ENCODE measurements at regions not wholly inside any gene's neighbourhood (a gene's known extent, or its start where the extent isn't known, plus 50 kb on each side); places are given as distances from the start of the nearest gene placed in this dataset.

GRCh38 chrX:87727620-87728019, 210.0 kb downstream of the KLHL4 start:
- DNase-seq, result no peak

GRCh38 chrX:87728024-87728423, 210.4 kb downstream of the KLHL4 start:
- DNase-seq, result no peak

GRCh38 chrX:87728459-87728858, 210.9 kb downstream of the KLHL4 start:
- no peak for DNase-seq

DNA sequence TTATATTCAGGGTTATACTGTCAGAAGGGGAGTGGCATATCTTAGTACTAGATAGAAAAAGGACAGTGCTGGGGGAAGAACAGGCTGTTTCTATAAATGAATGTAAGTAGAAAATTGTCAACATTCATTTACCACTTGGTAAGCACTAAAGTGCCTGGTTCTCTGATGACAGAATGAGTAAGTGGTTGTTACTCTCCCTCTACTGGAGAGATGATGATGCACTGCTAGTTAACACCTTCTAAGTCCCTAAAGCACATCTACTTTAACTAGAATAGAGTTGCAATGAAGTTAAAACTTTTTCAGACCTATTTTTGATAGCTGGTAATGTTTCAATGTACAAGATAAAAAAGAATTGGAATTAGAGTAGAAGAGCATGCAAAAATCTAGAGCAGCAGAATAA, 214.5 kb downstream of the KLHL4 start:
- DNase-seq, result no peak

DNA sequence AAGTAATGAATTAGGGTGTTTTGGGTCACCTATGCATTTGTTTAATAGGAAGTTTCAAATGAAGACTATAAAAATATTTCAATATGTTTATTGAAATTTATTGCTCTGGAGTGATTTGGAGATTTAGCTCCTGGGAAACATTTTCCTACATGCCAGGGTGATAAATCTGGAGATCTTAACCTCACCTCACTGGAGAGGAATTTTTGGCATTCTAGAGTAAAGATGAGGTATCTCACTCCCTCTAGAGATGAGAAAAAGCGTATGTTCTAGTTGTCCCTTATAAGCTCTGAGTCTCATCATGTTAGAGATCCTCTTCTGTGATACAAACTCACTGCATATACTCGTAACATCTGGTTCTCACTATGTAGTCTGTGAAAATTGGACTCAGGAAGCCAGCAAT, 219.0 kb downstream of the KLHL4 start:
- DNase-seq, result no peak

- DNase-seq, result no peak
Measured at GRCh38 chrX:87744391-87744790, 226.8 kb downstream of the KLHL4 start.

GRCh38 chrX:87755493-87755892, 237.9 kb downstream of the KLHL4 start:
- DNase-seq, result no peak

DNA sequence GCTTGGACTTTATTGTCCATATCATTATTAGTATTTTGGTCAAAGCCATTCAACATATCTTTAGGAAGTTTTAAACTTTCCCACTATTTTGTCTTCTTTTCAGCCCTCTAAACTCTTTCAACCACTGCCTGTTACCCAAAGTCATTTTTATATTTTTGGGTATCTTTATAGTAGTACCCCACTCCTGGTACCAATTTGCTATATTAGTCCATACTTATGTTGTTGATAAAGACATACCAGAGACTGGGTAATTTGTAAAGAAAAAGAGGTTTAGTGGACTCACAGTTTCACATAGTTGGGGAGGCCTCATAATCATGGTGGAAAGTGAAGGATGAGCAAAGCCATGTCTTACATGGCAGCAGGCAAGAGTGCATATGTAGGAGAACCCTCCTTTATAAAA, 271.4 kb downstream of the KLHL4 start:
- no peak for DNase-seq

GRCh38 chrX:87798039-87798438, 280.4 kb downstream of the KLHL4 start:
- no peak for DNase-seq

DNA sequence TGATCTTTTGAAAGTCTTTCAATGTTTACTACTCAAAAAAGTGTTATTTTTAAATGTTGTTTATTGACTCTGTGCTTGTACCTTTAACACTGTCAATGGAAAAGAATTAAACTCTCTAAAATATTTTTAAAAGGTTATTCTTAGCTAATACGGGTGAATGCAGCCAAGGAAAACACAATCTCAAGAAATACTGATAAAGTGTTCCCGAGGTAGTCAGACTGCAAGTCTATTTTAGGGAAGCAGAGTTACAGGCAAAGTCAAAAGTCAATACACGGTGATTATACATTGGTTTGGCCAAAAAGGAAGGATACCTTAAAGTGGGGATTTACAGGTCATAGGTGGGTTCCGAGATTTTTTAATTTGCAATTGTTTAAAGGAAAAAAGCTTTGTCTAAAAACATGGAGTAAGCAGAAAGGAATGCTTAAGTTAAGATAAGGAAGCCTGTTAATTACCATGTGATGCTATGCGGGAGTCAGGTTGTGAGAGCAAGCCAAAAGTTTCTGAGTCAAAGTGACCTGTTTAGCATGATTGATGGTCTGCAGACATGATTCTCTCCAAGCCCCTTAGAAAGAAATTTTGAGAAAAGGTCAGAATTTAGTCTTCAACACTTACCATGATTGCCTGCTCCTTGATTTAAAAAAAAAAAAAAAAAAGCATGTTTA, 288.4 kb downstream of the KLHL4 start:
- DNase-seq, result no peak

DNA sequence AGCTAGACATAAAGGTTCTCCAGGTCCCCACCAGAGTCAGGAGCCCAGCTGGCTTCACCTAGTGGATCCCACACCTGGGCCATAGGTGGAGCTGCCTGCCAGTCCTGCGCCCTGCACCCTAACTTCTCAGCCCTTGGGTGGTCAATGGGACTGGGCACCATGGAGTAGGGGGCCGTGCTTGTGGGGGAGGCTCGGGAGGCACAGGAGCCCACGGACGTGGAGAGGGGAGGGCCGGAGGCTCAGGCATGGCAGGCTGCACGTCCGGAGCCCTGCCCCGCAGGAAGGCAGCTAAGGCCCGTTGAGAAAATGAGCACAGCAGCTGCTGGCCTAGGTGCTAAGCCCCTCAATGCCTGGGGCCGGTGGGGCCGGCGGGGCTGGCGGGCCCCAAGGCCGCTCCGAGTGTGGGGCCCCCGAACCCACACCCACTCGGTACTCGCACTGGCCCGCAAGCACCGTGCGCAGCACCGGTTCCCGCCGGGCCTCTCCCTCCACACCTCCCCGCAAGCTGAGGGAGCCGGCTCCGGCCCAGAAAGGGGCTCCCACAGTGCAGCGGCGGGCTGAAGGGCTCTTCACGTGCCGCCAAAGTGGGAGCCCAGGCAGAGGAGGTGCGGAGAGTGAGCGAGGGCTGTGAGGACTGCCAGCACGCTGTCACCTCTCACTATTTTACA, 291.1 kb downstream of the KLHL4 start:
- DNase-seq, result no peak

DNA sequence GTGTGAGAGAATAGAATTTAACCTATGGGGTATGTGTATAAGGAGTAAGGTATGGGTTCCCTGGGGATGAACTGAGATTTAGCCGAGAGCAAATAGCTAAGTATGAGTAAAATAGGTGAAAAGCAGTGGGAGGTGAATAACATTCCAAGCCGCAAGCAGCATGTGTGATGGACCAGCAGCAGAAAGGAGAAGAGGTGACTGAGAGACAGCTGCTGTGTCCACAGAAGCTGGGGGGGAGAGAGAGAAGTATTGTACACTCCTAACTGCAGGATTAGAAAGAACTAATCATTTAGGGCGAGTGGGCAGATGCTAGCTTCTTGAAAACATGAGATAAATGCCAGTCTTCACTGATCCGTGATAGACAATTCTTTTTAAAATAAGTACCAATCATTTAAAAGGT, 296.0 kb downstream of the KLHL4 start:
- DNase-seq, result no peak

GRCh38 chrX:87846956-87847355, 329.4 kb downstream of the KLHL4 start:
- DNase-seq, result no peak

- no peak for DNase-seq
Measured at GRCh38 chrX:87873347-87873941, 355.8 kb downstream of the KLHL4 start.

GRCh38 chrX:87874043-87874442, 356.4 kb downstream of the KLHL4 start:
- no peak for DNase-seq

DNA sequence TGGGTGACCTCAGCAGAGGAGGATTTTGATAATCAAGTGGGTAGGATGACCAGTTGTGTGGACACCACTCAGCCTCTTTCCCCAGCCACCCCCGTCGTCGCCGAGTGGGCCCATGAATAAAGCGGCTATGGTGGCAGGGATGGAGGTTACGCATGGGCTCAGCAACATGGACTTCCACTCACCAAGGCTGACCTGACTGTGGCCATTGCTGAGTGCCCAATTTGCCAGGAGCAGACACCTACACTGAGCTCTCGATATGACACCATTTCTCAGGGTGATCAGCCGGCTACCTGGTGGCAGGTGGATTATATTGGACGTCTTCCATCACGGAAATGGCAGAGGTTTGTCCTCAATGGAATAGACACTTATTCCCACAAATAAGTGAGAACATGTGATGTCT, 361.3 kb downstream of the KLHL4 start:
- DNase-seq, result no peak

GRCh38 chrX:87890437-87890836, 372.8 kb downstream of the KLHL4 start:
- no peak for DNase-seq

DNA sequence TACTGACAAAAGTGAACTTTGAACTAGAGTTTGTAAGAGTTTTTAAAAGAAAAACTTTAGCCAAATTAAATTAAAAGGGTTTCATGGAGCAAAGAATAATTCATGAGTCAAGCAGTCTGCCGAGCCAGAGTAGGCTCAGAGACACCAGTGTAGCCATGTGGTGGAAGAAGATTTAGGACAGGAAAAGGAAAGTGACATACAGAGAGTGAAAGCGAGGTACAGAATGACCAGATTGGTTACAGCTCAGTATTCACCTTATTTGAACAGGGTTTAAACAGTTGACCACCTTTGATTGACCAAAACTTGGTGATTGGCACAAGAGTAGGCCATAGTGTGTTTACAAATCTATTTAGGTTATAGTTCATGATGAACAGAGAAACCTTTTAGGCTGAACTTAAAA, 377.8 kb downstream of the KLHL4 start:
- DNase-seq, result no peak

DNA sequence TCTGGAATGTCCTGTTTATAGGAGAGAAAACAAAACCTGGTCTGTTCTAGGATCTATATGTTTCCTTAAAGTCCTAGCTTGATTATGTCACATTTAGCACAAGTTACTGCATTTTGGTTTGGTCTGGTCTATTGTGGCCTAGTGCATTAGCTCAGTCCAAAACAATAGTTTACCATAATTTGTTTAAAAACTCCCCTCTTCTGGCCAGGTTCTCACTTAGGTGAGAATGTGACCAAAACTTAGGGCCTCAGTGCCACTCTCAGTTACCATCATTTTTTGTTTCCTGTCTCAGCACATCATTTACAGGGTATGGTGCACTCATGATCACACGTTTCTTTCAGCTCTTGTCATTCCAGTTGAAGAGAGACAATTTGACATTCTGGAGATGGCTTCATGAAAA, 378.5 kb downstream of the KLHL4 start:
- DNase-seq, result no peak

GRCh38 chrX:87900320-87900908, 382.8 kb downstream of the KLHL4 start:
- peak; percentile 44 for DNase-seq

- no peak for DNase-seq
Measured at GRCh38 chrX:87901060-87901459, 383.5 kb downstream of the KLHL4 start.

DNA sequence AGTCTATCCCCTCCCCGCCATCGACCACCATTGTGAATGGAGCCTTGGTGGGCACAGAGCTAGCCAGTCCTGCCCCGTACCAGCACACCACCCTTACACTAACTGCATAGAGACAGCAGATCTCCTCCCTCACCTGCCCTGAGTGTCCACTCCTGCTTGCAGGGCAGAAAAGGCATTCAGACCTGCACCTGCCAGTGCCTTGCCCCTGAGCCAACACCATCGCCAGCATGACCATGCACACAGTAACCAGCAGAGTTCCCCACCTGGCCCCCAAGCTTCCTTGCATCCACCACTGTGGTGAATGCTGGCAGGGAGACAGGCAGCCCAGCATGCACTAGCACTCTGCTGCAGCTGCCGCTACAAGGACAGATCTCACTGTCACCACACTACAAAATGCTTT, 397.1 kb downstream of the KLHL4 start:
- DNase-seq, result no peak

DNA sequence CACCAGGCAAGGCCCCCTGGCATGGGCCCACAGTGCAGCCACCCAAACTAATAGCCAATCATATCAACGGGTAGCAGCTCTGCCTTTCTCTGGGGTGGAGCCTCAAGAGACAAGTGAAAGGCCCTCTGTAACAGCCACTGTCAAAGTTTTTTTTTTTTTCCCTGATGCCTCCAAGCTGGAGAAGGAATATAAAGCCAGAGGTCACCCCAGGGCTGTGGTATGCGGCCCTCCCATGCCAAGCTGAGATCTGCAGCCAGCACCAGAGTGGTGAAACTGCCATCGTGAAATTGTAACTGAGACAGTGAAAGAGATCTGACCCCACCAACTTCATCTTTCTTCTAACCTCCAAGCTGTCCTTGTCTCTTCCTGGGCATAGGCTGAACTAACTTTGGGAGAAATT, 407.0 kb downstream of the KLHL4 start:
- no peak for DNase-seq

- no peak for DNase-seq
Measured at GRCh38 chrX:87941841-87942240, 424.2 kb downstream of the KLHL4 start.

All from CD4-positive, alpha-beta T cell treated with Interleukin-12 subunit alpha and Interleukin-12 subunit beta, for 1 hour (primary cell).